Left colon (tissue), 2 donors: ENCODE measurements at regions not wholly inside any gene's neighbourhood (a gene's known extent, or its start where the extent isn't known, plus 50 kb on each side); places are given as distances from the start of the nearest gene placed in this dataset.

ENCODE experiments used
- ATAC-seq: fragments of 200-7000 bp; cut with Tn5 transposase; one replicate; pipeline ENCODE4 v1.9.1; 2020; ENCODE audit warnings: mild to moderate bottlenecking, moderate library complexity
- DNase-seq, 2 donors: peaks; one replicate each; pipeline ENCODE4 v3.0.0-alpha.2; 2020
- intact Hi-C, 2 donors: fragments of 100-400 bp; cut with DNase I in 1 of 2; cut with micrococcal nuclease in 1 of 2; formaldehyde crosslinking; loops; one replicate each; pipeline versions ENCODE4 v1.11.2 to v1.14.0; 2022; cut with DNase I, micrococcal nuclease
- donor health status: DM: no; HTN: no; CAD: no.
- donor health status: DM: yes; HTN: yes; CAD: no.

- intact Hi-C loops: no loop called here
- no peak for DNase-seq
- ATAC-seq: peak; percentile 30
Measured at GRCh38 chr12:115864396-115864795, 413.1 kb downstream of the MED13L start.

GRCh38 chr12:115860619-115861018 lies 416.9 kb downstream of the MED13L start:
- intact Hi-C loops: no loop called here
- DNase-seq: no peak

GRCh38 chr12:115859231-115859630 lies 418.3 kb downstream of the MED13L start:
- intact Hi-C loops: no loop called here
- DNase-seq (no peak), ATAC-seq (no peak)

More at GRCh38 chr12:115860619-115861018, 416.9 kb downstream of the MED13L start:
- peak; percentile 84 for ATAC-seq

GRCh38 chr12:115857923-115858322 lies 419.6 kb downstream of the MED13L start:
- DNase-seq (no peak), ATAC-seq (no peak)
- intact Hi-C loops: no loop called here

- no peak for ATAC-seq
- intact Hi-C loops: no loop called here
- no peak for DNase-seq
Measured at GRCh38 chr12:115857160-115857920, 420.2 kb downstream of the MED13L start.

GRCh38 chr12:115852054-115852453 lies 425.4 kb downstream of the MED13L start:
- intact Hi-C loops: no loop called here
- DNase-seq (no peak), ATAC-seq (no peak)

GRCh38 chr12:115850957-115851356 lies 426.5 kb downstream of the MED13L start:
- intact Hi-C loops: no loop called here
- ATAC-seq (no peak), DNase-seq (no peak)

- ATAC-seq (no peak), DNase-seq (no peak)
- intact Hi-C loops: no loop called here
Measured at GRCh38 chr12:115849262-115849943, 428.1 kb downstream of the MED13L start.

- intact Hi-C loops: no loop called here
- ATAC-seq (no peak), DNase-seq (no peak)
Measured at GRCh38 chr12:115847398-115847797, 430.1 kb downstream of the MED13L start.

GRCh38 chr12:115846516-115846915 lies 431.0 kb downstream of the MED13L start:
- intact Hi-C loops: no loop called here
- ATAC-seq (no peak), DNase-seq (no peak)

- ATAC-seq: peak; percentile 49
- DNase-seq: peak in 1 of 2 donors; percentile 7
- intact Hi-C loops: no loop called here
Measured at GRCh38 chr12:115840159-115840558, 437.3 kb downstream of the MED13L start.

GRCh38 chr12:115838952-115839351 lies 438.5 kb downstream of the MED13L start:
- intact Hi-C loops: no loop called here

GRCh38 chr12:115837220-115837619 lies 440.3 kb downstream of the MED13L start:
- intact Hi-C loops: no loop called here
- no peak for DNase-seq
- no peak for ATAC-seq

More at GRCh38 chr12:115838952-115839351, 438.5 kb downstream of the MED13L start:
- DNase-seq: no peak
- ATAC-seq: no peak

- intact Hi-C loops: no loop called here
- ATAC-seq: no peak
- DNase-seq: no peak
Measured at GRCh38 chr12:115835445-115835844, 442.0 kb downstream of the MED13L start.

GRCh38 chr12:115833704-115834103 lies 443.8 kb downstream of the MED13L start:
- no peak for DNase-seq
- intact Hi-C loops: no loop called here
- ATAC-seq: no peak

- ATAC-seq: no peak
- DNase-seq: no peak
- intact Hi-C loops: no loop called here
Measured at GRCh38 chr12:115830633-115831032, 446.9 kb downstream of the MED13L start.

GRCh38 chr12:115830070-115830469 lies 447.4 kb downstream of the MED13L start:
- no peak for DNase-seq
- intact Hi-C loops: no loop called here
- no peak for ATAC-seq

- DNase-seq (no peak), ATAC-seq (no peak)
- intact Hi-C loops: no loop called here
Measured at GRCh38 chr12:115828168-115828567, 449.3 kb downstream of the MED13L start.

- DNase-seq (no peak), ATAC-seq (no peak)
- intact Hi-C loops: no loop called here
Measured at GRCh38 chr12:115824936-115825602, 452.4 kb downstream of the MED13L start.

GRCh38 chr12:115823635-115824034 lies 453.9 kb downstream of the MED13L start:
- ATAC-seq (no peak), DNase-seq (no peak)
- intact Hi-C loops: no loop called here
